ENCODE measurements at regions not wholly inside any gene's neighbourhood (a gene's known extent, or its start where the extent isn't known, plus 50 kb on each side); places are given as distances from the start of the nearest gene placed in this dataset.

GRCh38 chr2:80815259-80815658, 510.7 kb upstream of the LRRTM1 start:
- Histone ChIP-seq H3K36me3 (ENCODE audit: control insufficient read depth, insufficient read depth, low read length) (no peaks in the 10 kb centered on the region), H3K9ac (ENCODE audit: insufficient read depth, low read length) (no peak overlapping the region), H3K4me1 (ENCODE audit: control insufficient read depth, extremely low read depth, insufficient read depth, low read length) (no peaks in the 10 kb centered on the region), H2AFZ (ENCODE audit: low read length) (no peak overlapping the region), H3K9me3 (ENCODE audit: control insufficient read depth, insufficient read depth, low read depth, low read length) (no peaks in the 10 kb centered on the region), H3K27ac (ENCODE audit: insufficient read depth, low read length) (no peak overlapping the region), H4K20me1 (ENCODE audit: control insufficient read depth, extremely low read depth, insufficient read depth, low read length) (no peaks in the 10 kb centered on the region), H3K4me3 (replicated peaks in 1 of 4; ENCODE audit: control extremely low read depth in 1 of 4, insufficient read depth in 1 of 4, low read depth in 3 of 4, low read length in 4 of 4) (no peak overlapping the region), H3K27me3 (ENCODE audit: control insufficient read depth, insufficient read depth, low read length) (no peaks in the 10 kb centered on the region), H3K4me2 (ENCODE audit: extremely low read depth, insufficient read depth, low read length) (no peak overlapping the region), H3K79me2 (ENCODE audit: control insufficient read depth, insufficient read depth, low read length) (no peaks in the 10 kb centered on the region)
- TF ChIP-seq CTCF (conservative IDR thresholded peaks at IDR 0.05 in 1 of 2, IDR thresholded peaks at IDR 0.05 in 1 of 2; ENCODE audit: low read depth in 1 of 2, low read length in 2 of 2) (no peak), EZH2 (IDR thresholded peaks at IDR 0.05; ENCODE audit: low read length, missing control alignments) (no peak)
- no peak for DNase-seq (ENCODE audit: low read depth in 2 of 2)

DNA sequence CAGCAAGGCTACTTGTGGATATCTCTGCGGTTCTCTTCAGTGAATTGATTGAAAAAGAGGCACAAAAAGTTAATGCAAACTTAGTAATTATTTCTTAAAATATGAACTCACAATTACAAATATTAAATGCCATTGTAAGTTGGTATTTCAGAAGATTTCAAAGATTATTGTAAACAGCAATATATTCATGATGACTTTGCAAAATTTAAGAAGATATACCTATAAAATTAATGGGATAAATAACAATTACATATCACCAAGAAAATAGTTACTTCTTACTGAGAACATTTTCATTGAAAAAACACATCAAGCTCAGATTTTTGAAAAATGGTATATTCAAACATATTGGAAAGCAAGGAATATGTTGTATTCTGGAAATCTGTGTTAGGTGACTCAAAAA, 482.0 kb upstream of the LRRTM1 start:
- no peak overlapping the region for H3K27ac ChIP-seq (ENCODE audit: insufficient read depth, low read length)
- no peak overlapping the region for H3K4me2 ChIP-seq (ENCODE audit: extremely low read depth, insufficient read depth, low read length)
- no peaks in the 10 kb centered on the region for H3K9me3 ChIP-seq (ENCODE audit: control insufficient read depth, insufficient read depth, low read depth, low read length)
- no peaks in the 10 kb centered on the region for H3K4me1 ChIP-seq (ENCODE audit: control insufficient read depth, extremely low read depth, insufficient read depth, low read length)
- no peaks in the 10 kb centered on the region for H4K20me1 ChIP-seq (ENCODE audit: control insufficient read depth, extremely low read depth, insufficient read depth, low read length)
- no peaks in the 10 kb centered on the region for H3K36me3 ChIP-seq (ENCODE audit: control insufficient read depth, insufficient read depth, low read length)
- H3K4me3 ChIP-seq (replicated peaks in 1 of 4; ENCODE audit: control extremely low read depth in 1 of 4, insufficient read depth in 1 of 4, low read depth in 3 of 4, low read length in 4 of 4): no peak overlapping the region
- H3K9ac ChIP-seq (ENCODE audit: insufficient read depth, low read length): no peak overlapping the region
- TF ChIP-seq EZH2 (IDR thresholded peaks at IDR 0.05; ENCODE audit: low read length, missing control alignments) (no peak), CTCF (conservative IDR thresholded peaks at IDR 0.05 in 1 of 2, IDR thresholded peaks at IDR 0.05 in 1 of 2; ENCODE audit: low read depth in 1 of 2, low read length in 2 of 2) (no peak)
- no peak for DNase-seq (ENCODE audit: low read depth in 2 of 2)
- H2AFZ ChIP-seq (ENCODE audit: low read length): no peak overlapping the region
- no peaks in the 10 kb centered on the region for H3K79me2 ChIP-seq (ENCODE audit: control insufficient read depth, insufficient read depth, low read length)
- no peaks in the 10 kb centered on the region for H3K27me3 ChIP-seq (ENCODE audit: control insufficient read depth, insufficient read depth, low read length)

GRCh38 chr2:80778704-80779103, 474.2 kb upstream of the LRRTM1 start:
- Histone ChIP-seq H3K4me1 (ENCODE audit: control insufficient read depth, extremely low read depth, insufficient read depth, low read length) (no peaks in the 10 kb centered on the region), H3K4me3 (replicated peaks in 1 of 4; ENCODE audit: control extremely low read depth in 1 of 4, insufficient read depth in 1 of 4, low read depth in 3 of 4, low read length in 4 of 4) (no peak overlapping the region), H3K79me2 (ENCODE audit: control insufficient read depth, insufficient read depth, low read length) (no peaks in the 10 kb centered on the region), H3K36me3 (ENCODE audit: control insufficient read depth, insufficient read depth, low read length) (no peaks in the 10 kb centered on the region), H3K27me3 (ENCODE audit: control insufficient read depth, insufficient read depth, low read length) (no peaks in the 10 kb centered on the region), H3K27ac (ENCODE audit: insufficient read depth, low read length) (no peak overlapping the region), H4K20me1 (ENCODE audit: control insufficient read depth, extremely low read depth, insufficient read depth, low read length) (no peaks in the 10 kb centered on the region), H2AFZ (ENCODE audit: low read length) (no peak overlapping the region), H3K4me2 (ENCODE audit: extremely low read depth, insufficient read depth, low read length) (no peak overlapping the region), H3K9me3 (ENCODE audit: control insufficient read depth, insufficient read depth, low read depth, low read length) (no peaks in the 10 kb centered on the region), H3K9ac (ENCODE audit: insufficient read depth, low read length) (no peak overlapping the region)
- DNase-seq (ENCODE audit: low read depth in 2 of 2): no peak
- TF ChIP-seq EZH2 (IDR thresholded peaks at IDR 0.05; ENCODE audit: low read length, missing control alignments): no peak
- no peak for TF ChIP-seq CTCF (conservative IDR thresholded peaks at IDR 0.05 in 1 of 2, IDR thresholded peaks at IDR 0.05 in 1 of 2; ENCODE audit: low read depth in 1 of 2, low read length in 2 of 2)

All from fibroblast of lung (primary cell).